ENCODE measurements at regions not wholly inside any gene's neighbourhood (a gene's known extent, or its start where the extent isn't known, plus 50 kb on each side); places are given as distances from the start of the nearest gene placed in this dataset.

GRCh38 chr6:113277111-113277510 lies 580.0 kb upstream of the MARCKS start:
- no peaks in the 10 kb centered on the region for H3K9me3 ChIP-seq
- DNase-seq (ENCODE audit: low spot score in 2 of 2): no peak
- no peak for TF ChIP-seq CTCF (IDR thresholded peaks at IDR 0.05)
- H3K27me3 ChIP-seq: no peaks in the 10 kb centered on the region
- no peak overlapping the region for H3K27ac ChIP-seq
- H3K4me3 ChIP-seq: no peak overlapping the region
- H3K4me1 ChIP-seq: no peaks in the 10 kb centered on the region
- intact Hi-C loops (cut with DNase I; ENCODE audit: low total_unique reads): no loop called here
- H3K36me3 ChIP-seq: no peaks in the 10 kb centered on the region

GRCh38 chr6:113281014-113281413 lies 576.1 kb upstream of the MARCKS start:
- H3K4me1 ChIP-seq: no peaks in the 10 kb centered on the region
- no peak overlapping the region for H3K27ac ChIP-seq
- H3K9me3 ChIP-seq: peaks cover 0 to 5% of the 10 kb centered on the region in 2 donors
- no peak for DNase-seq (ENCODE audit: low spot score in 2 of 2)
- H3K36me3 ChIP-seq: no peaks in the 10 kb centered on the region
- TF ChIP-seq POLR2A (IDR thresholded peaks at IDR 0.05): no peak
- no peak for TF ChIP-seq CTCF (IDR thresholded peaks at IDR 0.05)
- no peak for TF ChIP-seq POLR2AphosphoS5 (IDR thresholded peaks at IDR 0.05)
- H3K4me3 ChIP-seq: no peak overlapping the region
- H3K27me3 ChIP-seq: no peaks in the 10 kb centered on the region
- intact Hi-C loops (cut with DNase I; ENCODE audit: low total_unique reads): no loop called here

- TF ChIP-seq POLR2A (IDR thresholded peaks at IDR 0.05) (no peak), CTCF (IDR thresholded peaks at IDR 0.05) (no peak), POLR2AphosphoS5 (IDR thresholded peaks at IDR 0.05) (no peak)
- intact Hi-C loops (cut with DNase I; ENCODE audit: low total_unique reads): no loop called here
- no peaks in the 10 kb centered on the region for H3K4me1 ChIP-seq
Measured at GRCh38 chr6:113281431-113281830, 575.7 kb upstream of the MARCKS start.

GRCh38 chr6:113287396-113287795 lies 569.7 kb upstream of the MARCKS start:
- no peak for DNase-seq (ENCODE audit: low spot score in 2 of 2)
- Histone ChIP-seq H3K4me1 (no peaks in the 10 kb centered on the region), H3K9me3 (peaks cover 5 to 9% of the 10 kb centered on the region in 2 donors), H3K27ac (no peak overlapping the region), H3K36me3 (no peaks in the 10 kb centered on the region), H3K4me3 (no peak overlapping the region), H3K27me3 (no peaks in the 10 kb centered on the region)
- no peak for TF ChIP-seq CTCF (IDR thresholded peaks at IDR 0.05)
- intact Hi-C loops (cut with DNase I; ENCODE audit: low total_unique reads): no loop called here

More at GRCh38 chr6:113281431-113281830, 575.7 kb upstream of the MARCKS start:
- peaks cover 2 to 5% of the 10 kb centered on the region in 2 donors for H3K9me3 ChIP-seq
- H3K27me3 ChIP-seq: no peaks in the 10 kb centered on the region
- H3K4me3 ChIP-seq: no peak overlapping the region
- no peak overlapping the region for H3K27ac ChIP-seq
- no peak for DNase-seq (ENCODE audit: low spot score in 2 of 2)
- H3K36me3 ChIP-seq: no peaks in the 10 kb centered on the region

GRCh38 chr6:113288409-113288808 lies 568.7 kb upstream of the MARCKS start:
- no peak for TF ChIP-seq POLR2AphosphoS5 (IDR thresholded peaks at IDR 0.05)
- intact Hi-C loops (cut with DNase I; ENCODE audit: low total_unique reads): no loop called here
- H3K9me3 ChIP-seq: peaks cover 5 to 9% of the 10 kb centered on the region in 2 donors
- DNase-seq (ENCODE audit: low spot score in 2 of 2): no peak
- no peak overlapping the region for H3K4me3 ChIP-seq
- H3K4me1 ChIP-seq: no peaks in the 10 kb centered on the region
- no peaks in the 10 kb centered on the region for H3K36me3 ChIP-seq
- H3K27me3 ChIP-seq: no peaks in the 10 kb centered on the region
- no peak overlapping the region for H3K27ac ChIP-seq

- no peaks in the 10 kb centered on the region for H3K4me1 ChIP-seq
- TF ChIP-seq POLR2A (IDR thresholded peaks at IDR 0.05) (no peak), CTCF (IDR thresholded peaks at IDR 0.05) (no peak), POLR2AphosphoS5 (IDR thresholded peaks at IDR 0.05) (no peak)
- no peak overlapping the region for H3K27ac ChIP-seq
- no peak for DNase-seq (ENCODE audit: low spot score in 2 of 2)
- intact Hi-C loops (cut with DNase I; ENCODE audit: low total_unique reads): no loop called here
- peaks cover 5 to 9% of the 10 kb centered on the region in 2 donors for H3K9me3 ChIP-seq
- H3K36me3 ChIP-seq: no peaks in the 10 kb centered on the region
- no peaks in the 10 kb centered on the region for H3K27me3 ChIP-seq
- H3K4me3 ChIP-seq: no peak overlapping the region
Measured at GRCh38 chr6:113289166-113289565, 568.0 kb upstream of the MARCKS start.
